ENCODE measurements at regions not wholly inside any gene's neighbourhood (a gene's known extent, or its start where the extent isn't known, plus 50 kb on each side); places are given as distances from the start of the nearest gene placed in this dataset.
A peak's percentile ranks its signal among the peaks of the same experiment; 100 is the strongest.

- no peaks in the 10 kb centered on the region for H3K27me3 ChIP-seq (ENCODE audit: control insufficient read depth in 2 of 2, insufficient read depth in 2 of 2, low read length in 2 of 2)
- no peak overlapping the region for H3K27ac ChIP-seq (ENCODE audit: low read depth in 1 of 2, low read length in 2 of 2)
- H3K4me3 ChIP-seq (replicated peaks in 1 of 3; ENCODE audit: low read depth in 2 of 3, low read length in 3 of 3), result no peak overlapping the region
- H3K4me2 ChIP-seq (replicated peaks; ENCODE audit: extremely low read depth, low read length, poor library complexity, severe bottlenecking), result no peak overlapping the region
- no peaks in the 10 kb centered on the region for H3K36me3 ChIP-seq (replicated peaks in 1 of 2; ENCODE audit: control insufficient read depth in 1 of 2, insufficient read depth in 2 of 2, low read length in 2 of 2)
- H3K4me3 Mint-ChIP-seq, result no peak overlapping the region
- peak overlapping the region in 1 of 7 donors; percentile 64 for H3K27ac Mint-ChIP-seq
- no peaks in the 10 kb centered on the region for H3K4me1 Mint-ChIP-seq
- H3K79me2 ChIP-seq (ENCODE audit: insufficient read depth, low read length), result no peaks in the 10 kb centered on the region
- DNase-seq, result no peak
- intact Hi-C loops (cut with micrococcal nuclease), result no loop called here
- no peak overlapping the region for H2AFZ ChIP-seq (ENCODE audit: insufficient read depth, low read depth, low read length, poor library complexity, severe bottlenecking)
- no peaks in the 10 kb centered on the region for H4K20me1 ChIP-seq (ENCODE audit: insufficient read depth, low read length)
- H3K9me3 ChIP-seq (replicated peaks in 1 of 2; ENCODE audit: control insufficient read depth in 1 of 2, insufficient read depth in 1 of 2, low read length in 2 of 2), result peaks cover 0 to 3% of the 10 kb centered on the region in 2 donors
- no peaks in the 10 kb centered on the region for H3K36me3 Mint-ChIP-seq
- peaks cover 0 to 2% (median 0%) of the 10 kb centered on the region in 7 donors for H3K9me3 Mint-ChIP-seq
- H3K27me3 Mint-ChIP-seq (ENCODE audit: low read depth in 3 of 3), result no peaks in the 10 kb centered on the region
- H3K4me1 ChIP-seq (ENCODE audit: control insufficient read depth in 1 of 2, insufficient read depth in 2 of 2, low read length in 2 of 2), result no peaks in the 10 kb centered on the region
- WGBS (ENCODE audit: insufficient coverage), result 100% methylated on average over 1 of the region's 1 CpG
- no peak for TF ChIP-seq CTCF (IDR thresholded peaks at IDR 0.05)
- no peak overlapping the region for H3K9ac ChIP-seq (ENCODE audit: insufficient read depth, low read length, poor library complexity, severe bottlenecking)
Measured at GRCh38 chr4:133592106-133592505, 443.0 kb downstream of the PCDH10 start.

GRCh38 chr4:133588306-133588705, 439.2 kb downstream of the PCDH10 start:
- Mint-ChIP-seq H3K4me3 (no peak overlapping the region), H3K4me1 (no peaks in the 10 kb centered on the region), H3K36me3 (no peaks in the 10 kb centered on the region), H3K27ac (no peak overlapping the region), H3K9me3 (peaks cover 0 to 6% (median 2%) of the 10 kb centered on the region in 7 donors), H3K27me3 (ENCODE audit: low read depth in 3 of 3) (no peaks in the 10 kb centered on the region)
- Histone ChIP-seq H3K79me2 (ENCODE audit: insufficient read depth, low read length) (no peaks in the 10 kb centered on the region), H3K4me3 (replicated peaks in 1 of 3; ENCODE audit: low read depth in 2 of 3, low read length in 3 of 3) (no peak overlapping the region), H4K20me1 (ENCODE audit: insufficient read depth, low read length) (no peaks in the 10 kb centered on the region), H3K4me2 (replicated peaks; ENCODE audit: extremely low read depth, low read length, poor library complexity, severe bottlenecking) (no peak overlapping the region), H3K36me3 (replicated peaks in 1 of 2; ENCODE audit: control insufficient read depth in 1 of 2, insufficient read depth in 2 of 2, low read length in 2 of 2) (no peaks in the 10 kb centered on the region), H3K27ac (ENCODE audit: low read depth in 1 of 2, low read length in 2 of 2) (no peak overlapping the region), H3K27me3 (ENCODE audit: control insufficient read depth in 2 of 2, insufficient read depth in 2 of 2, low read length in 2 of 2) (no peaks in the 10 kb centered on the region), H3K9ac (ENCODE audit: insufficient read depth, low read length, poor library complexity, severe bottlenecking) (no peak overlapping the region), H3K4me1 (ENCODE audit: control insufficient read depth in 1 of 2, insufficient read depth in 2 of 2, low read length in 2 of 2) (no peaks in the 10 kb centered on the region), H2AFZ (ENCODE audit: insufficient read depth, low read depth, low read length, poor library complexity, severe bottlenecking) (no peak overlapping the region), H3K9me3 (replicated peaks in 1 of 2; ENCODE audit: control insufficient read depth in 1 of 2, insufficient read depth in 1 of 2, low read length in 2 of 2) (peaks cover 0 to 8% of the 10 kb centered on the region in 2 donors)
- WGBS (ENCODE audit: insufficient coverage), result 100% methylated on average over 1 of the region's 2 CpGs
- TF ChIP-seq CTCF (IDR thresholded peaks at IDR 0.05), result no peak
- intact Hi-C loops (cut with micrococcal nuclease), result no loop called here
- no peak for DNase-seq
